ENCODE measurements at regions not wholly inside any gene's neighbourhood (a gene's known extent, or its start where the extent isn't known, plus 50 kb on each side); places are given as distances from the start of the nearest gene placed in this dataset.
"Not testable (repeated sequence)": the region's sequence is repeated elsewhere in the genome, so short reads cannot be mapped to it uniquely, and the experiment has no call there.

DNA sequence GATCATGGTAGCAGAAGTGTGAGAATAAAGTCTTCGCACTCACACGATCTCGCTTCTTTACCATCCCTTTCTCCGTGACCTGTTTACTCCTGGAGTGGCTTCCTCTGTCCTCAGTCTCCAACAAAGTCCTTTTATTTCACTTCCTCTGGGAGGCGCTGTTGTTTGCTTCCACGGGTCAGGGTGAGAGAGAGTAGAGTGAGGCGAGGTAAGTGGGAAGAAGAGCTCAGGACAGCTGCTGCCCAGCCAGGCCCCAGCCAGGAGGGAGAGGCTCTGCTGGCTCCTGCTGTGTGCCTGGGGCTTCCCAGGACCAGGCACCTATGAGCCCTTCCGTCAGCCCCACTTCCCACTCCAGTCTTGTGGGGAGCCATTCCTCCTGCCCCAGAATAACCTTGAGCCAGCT is 242.1 kb downstream of the FGF9 start:
- no peak for DNase-seq (ENCODE audit: low read depth)

DNA sequence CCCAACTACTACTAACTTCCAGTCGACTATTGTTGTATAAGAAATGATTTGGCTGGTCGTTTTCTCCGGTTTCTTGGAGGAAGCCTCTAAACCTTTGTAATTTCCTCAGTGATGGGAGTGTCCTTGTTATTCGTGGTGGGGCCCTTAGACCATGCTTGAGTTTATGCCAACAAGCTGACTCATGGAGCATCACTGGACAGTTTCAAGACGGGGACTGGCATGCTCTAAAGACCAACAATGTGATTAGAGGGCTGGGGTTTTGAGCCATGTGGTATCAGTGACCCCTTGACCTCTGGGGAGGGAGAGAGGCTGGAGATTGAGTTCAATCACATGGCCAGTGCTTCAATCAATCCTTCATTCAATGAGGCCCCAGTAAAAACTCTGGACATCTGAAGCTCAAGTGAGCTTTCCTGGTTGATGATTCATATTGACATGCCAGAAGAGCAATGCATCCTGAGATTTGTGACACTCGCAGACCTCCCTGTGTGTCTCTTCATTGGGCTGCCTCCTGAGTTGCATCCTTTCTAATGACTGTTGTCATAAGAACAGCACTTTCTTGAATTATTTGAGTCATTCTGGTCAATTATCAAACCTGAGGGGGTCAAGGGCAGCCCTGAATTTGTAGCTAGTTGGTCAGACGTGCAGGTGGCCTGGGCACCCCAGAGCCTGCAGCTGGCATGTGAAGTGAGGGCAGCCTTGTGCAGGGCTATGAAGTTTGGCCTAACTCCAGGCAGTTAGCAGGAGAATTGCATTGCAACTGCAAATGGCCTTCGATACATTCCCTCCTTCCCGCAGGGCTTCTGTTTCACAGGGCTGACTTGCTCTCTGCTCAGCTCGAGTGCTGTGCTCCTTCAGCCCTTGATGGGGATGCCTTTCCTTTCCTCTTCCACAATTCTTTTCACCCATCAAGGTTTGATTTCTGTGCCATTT is 246.5 kb downstream of the FGF9 start:
- no peak for DNase-seq (ENCODE audit: low read depth)

GRCh38 chr13:21920802-21921201 is 249.9 kb downstream of the FGF9 start:
- not testable (repeated sequence) for DNase-seq (ENCODE audit: low read depth)

DNA sequence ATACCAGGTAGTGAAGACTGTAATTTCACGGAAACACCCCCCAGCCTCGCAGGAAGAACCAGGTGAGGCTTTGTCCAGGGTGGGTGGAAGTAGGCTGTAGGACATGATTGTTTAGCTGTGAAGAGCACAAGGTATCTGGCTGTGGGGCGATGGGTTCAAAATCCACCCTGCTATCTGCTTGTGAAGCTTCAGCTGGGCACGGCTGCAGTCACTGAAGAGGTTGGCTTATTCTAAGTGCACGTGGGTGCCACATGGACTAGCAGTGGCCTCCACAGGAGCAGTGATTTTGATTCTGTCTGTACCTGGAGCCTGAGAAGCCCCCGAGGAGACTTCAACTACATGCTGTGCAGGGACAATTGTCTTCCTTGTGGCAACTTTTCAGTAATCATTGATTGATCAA is 254.1 kb downstream of the FGF9 start:
- DNase-seq (ENCODE audit: low read depth): no peak

DNA sequence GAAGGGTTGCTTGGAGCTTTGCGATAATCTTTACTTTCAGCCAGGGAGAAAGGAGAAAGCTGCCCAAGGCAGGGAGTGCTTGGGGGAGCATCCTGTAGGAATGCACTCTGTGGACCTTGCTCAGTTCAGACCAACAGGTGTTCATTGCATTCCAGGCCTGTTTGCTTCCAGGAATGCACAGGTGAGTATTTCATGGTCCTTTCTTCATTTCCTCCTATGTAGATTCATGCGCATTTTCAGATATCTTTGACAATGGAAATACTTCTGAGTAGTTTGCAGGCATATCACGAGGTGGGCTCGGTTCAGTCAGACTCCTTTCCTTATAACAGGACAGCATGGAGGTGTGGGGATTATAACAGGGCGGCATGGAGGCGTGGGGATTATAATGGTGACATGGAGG is 254.8 kb downstream of the FGF9 start:
- DNase-seq (ENCODE audit: low read depth): no peak

GRCh38 chr13:21929400-21929799 is 258.5 kb downstream of the FGF9 start:
- DNase-seq (ENCODE audit: low read depth): no peak

DNA sequence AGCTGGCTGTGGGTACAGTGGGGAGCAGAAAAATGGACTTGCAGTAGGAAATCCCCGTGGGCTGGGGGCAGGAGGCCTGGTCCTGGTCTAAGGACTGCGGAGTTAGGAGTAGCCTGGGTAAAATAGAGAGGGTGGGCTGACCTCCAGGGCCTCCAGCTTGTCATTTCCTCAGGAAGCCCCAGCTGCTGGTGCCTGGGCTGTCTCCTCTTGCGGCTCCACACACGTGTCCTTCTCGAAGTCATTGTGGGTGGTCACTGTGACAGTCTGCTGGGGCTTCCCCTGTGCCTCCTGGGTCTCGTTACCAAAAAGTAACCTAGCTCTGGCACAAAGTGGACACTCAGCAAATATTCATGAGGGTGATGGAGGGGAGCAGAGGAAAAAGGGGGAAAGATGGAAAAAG is 259.7 kb downstream of the FGF9 start:
- DNase-seq (ENCODE audit: low read depth): no peak

DNA sequence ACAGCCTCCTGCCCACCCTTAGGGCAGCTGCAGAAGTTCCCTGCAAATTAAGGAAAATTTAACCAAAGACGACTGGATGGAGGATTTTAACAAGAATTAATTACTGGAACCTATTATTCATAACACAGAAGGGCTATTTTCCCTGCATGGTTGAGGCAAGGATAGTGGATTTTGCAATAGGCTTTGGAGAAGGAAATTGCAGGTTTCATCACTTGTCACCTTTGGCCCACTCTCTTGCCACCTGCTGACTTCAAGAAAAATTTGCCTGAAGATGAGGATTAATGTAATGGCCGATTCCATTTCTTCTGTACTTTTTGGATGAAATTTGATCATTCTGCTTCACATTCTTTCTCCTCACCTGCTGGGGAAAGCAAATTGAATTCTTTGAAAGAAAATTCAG is 261.7 kb downstream of the FGF9 start:
- DNase-seq (ENCODE audit: low read depth): no peak

DNA sequence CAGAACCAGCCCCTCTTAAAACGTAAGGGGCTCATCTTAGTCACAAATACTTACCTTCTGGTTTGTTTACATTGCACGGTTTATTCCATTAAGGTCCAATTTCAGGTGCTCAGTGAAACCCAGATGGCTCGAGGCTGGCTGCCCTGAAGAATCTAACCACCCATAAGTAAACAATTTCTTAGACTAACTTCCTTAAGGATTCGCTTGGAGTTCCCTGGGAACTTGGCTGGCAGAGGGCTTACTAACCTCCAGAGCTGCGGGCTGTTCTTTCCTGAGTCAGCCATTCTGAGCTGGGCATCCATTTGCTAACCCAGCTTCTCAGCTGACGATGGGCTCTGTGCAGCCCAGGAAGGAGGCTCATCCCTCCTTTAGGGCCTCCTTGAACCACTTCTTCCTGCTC is 262.1 kb downstream of the FGF9 start:
- no peak for DNase-seq (ENCODE audit: low read depth)

GRCh38 chr13:21934284-21934683 is 263.4 kb downstream of the FGF9 start:
- no peak for DNase-seq (ENCODE audit: low read depth)

DNA sequence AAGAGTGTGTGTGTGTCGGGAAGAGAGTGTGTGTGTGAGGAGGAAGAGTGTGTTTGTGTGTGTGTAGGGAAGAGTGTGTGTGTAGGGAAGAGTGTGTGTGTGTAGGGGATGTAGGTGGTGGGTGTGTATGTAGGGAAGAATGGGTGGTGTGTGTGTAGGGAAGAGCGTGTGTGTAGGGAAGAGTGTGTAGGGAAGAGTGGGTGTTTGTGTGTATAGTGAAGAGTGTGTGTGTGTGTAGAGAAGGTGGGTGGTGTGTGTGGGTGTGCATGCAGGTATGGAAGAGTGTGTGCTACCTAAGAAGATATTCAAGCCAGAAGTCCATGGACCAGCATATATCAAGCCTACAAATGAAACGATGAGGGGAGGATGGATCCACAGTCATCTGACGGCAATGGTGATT is 265.8 kb downstream of the FGF9 start:
- no peak for DNase-seq (ENCODE audit: low read depth)

DNA sequence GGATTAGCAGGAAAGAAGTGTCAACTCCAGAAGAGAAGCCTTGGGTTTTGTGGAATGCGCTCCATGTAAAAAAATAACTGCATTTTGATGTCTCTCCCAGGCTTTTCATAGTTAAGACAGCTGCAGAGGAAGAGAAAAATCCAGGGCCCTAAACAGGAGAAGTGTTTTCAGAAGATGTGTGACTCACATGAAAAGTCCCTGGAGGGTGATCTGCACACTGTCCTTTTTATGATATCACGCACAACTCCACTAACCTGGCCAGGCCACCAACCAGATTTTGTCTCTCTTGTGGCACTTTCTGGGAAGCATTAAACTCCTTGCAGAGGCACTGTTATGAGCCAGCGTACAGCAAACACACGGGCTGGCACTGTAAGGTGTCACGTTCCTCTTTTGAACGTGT is 267.3 kb downstream of the FGF9 start:
- no peak for DNase-seq (ENCODE audit: low read depth)

DNA sequence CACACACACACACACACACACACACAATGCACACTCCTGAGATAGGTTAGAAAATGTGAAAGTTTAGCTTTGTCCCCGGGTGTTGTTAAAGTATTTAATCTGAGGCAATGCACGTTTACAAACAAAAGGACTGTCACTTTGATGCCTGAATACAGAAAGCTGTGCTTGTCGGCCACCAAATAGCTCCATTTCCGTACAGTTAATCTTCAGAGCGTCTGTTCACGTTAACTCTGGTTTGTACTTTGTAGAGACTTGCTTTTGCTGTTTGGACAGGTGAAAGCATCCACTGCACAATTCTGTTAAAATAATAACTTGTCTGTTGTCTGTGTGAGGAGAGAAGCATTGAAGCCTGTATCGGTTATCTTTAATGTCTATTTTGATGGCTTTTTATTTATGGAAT is 267.8 kb downstream of the FGF9 start:
- no peak for DNase-seq (ENCODE audit: low read depth)

DNA sequence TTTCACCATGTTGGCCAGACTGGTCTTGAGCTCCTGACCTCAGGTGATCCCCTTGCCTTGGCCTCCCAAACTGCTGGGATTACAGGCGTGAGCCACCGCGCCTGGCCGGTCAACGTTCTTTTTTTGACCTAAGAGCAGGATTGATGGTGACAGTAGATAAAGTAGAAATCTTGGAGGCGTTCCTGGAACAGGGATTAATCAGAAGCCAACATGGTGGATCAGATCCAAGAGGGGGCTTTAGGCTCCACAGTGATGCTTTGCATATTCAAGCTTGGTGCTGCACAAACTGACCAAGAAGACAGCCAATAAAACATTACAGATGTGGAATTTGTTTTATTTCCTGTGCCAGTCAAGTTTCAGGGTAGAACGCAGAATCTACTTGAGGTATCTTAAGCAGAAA is 271.2 kb downstream of the FGF9 start:
- DNase-seq (ENCODE audit: low read depth): no peak

DNA sequence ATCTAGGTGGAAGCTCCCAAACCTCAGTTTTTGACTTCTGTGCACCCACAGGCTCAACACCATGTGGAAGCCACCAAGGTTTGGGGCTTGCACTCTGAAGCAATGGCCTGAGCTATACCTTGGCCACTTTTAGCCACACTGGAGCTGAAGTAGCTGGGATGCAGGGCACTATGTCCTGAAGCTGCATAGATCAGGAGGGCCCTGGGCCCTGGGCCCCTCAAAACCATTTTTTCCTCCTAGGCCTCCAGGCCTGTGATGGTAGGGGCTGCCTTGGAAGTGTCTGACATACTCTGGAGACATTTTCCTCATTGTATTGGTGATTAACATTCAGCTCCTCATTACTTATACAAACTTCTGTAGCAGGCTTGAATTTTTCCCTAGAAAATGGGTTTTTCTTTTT is 273.7 kb downstream of the FGF9 start:
- DNase-seq (ENCODE audit: low read depth): no peak

DNA sequence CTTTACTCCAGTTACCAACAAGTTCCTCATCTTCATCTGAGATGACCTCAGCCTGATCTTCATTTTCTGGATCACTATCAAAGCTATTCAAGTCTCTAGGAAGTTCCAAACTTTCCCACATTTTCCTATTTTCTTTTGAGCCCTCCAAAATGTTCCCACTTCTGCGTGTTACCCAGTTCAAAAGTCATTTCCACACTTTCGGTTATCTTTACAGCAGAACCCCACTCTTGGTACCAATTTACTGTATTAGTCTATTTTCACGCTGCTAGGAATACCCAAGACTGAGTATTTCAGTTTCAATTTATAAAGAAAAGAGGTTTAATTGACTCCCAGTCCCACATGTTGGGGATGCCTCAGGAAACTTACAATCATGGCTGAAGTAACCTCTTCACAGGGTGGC is 274.3 kb downstream of the FGF9 start:
- DNase-seq (ENCODE audit: low read depth): no peak

DNA sequence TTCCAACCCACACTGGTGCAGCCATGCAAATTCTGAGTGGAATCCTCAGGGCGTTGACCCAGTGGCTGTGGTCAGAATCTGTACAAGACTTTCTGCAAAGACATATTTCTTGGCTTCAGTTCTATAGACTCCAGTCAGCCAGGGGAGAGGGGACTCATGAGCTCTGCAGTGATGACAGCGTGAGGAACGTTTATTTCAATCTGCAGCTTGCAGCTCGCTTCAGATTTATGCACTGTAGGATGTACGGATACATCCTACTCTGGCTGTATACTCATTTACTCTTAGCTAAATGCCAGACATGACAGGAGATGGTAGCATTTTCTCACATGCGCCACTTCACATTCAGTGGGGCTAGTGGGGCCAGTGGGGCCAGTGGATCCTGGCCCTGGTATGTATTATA is 276.1 kb downstream of the FGF9 start:
- no peak for DNase-seq (ENCODE audit: low read depth)

GRCh38 chr13:21948769-21949474 is 278.0 kb downstream of the FGF9 start:
- DNase-seq (ENCODE audit: low read depth): no peak

DNA sequence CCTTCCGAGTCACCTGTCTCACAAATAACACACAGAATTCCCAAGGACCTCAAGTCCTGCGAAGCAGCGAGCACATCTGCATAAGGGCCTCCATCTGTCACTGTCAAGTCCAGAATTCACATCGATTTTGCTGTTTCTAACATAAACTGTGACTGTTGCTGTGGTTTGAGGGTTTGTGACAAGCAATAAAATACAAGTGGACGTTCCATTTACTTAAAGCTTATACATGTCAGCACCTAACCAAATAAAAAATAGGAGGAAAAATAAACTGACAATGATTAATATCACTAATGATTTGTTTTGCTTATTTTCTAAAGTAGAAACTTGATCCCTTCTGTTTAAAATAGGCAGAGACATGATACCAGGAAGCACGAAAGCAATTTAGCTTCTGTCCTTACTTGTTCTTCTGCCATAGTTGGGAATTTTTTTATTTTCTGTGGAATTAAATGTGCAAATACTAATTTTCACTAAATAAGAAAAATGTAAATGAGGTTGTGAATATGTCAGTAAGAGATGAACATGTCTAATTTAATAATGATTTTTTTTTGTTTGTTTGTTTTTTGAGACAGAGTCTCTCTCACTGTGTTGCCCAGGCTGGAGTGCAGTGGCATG is 279.1 kb downstream of the FGF9 start:
- no peak for DNase-seq (ENCODE audit: low read depth)

- DNase-seq (ENCODE audit: low read depth): no peak
These were observed 285.8 kb downstream of the FGF9 start for GRCh38 chr13:21956666-21957065.

GRCh38 chr13:21957833-21958232 is 287.0 kb downstream of the FGF9 start:
- no peak for DNase-seq (ENCODE audit: low read depth)

DNA sequence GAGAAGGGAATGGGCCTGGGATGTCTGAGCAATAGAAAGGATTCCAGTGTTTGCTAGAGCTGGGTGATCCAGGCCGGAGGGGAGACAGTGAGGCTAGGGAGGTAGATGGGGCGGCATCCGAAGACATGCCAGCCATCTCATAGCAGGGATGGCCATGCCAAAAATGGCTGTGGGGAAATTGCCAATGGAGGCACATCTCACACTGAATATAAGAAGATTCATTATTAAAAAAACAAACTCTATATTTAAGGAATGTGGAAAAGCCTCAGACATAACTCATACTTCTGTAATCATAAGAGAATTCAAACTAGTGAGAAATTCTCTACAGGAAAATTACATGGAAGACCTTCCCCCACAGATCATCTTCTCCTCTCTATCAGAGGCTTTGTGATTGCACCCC is 289.2 kb downstream of the FGF9 start:
- DNase-seq (ENCODE audit: low read depth): no peak

DNA sequence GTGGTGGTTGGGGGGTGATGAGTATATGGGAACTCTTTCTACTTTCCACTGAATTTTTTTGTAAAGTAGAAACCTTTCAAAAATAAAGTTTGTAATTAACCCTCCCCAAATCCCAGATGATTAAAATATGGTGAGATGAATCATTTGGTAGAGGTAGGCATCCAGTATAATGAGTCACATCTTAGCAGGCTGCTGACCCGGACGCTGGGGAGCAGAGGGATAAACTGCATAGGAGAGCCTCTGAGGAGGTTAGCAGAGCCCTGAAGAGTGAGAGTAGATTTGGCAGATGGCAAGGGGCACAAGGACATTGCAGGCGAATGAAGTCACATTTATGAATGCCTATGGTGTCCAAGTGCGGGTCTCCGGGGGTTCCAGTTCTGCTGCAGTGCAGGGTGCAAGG is 293.8 kb downstream of the FGF9 start:
- no peak for DNase-seq (ENCODE audit: low read depth)
